ENCODE measurements at regions not wholly inside any gene's neighbourhood (a gene's known extent, or its start where the extent isn't known, plus 50 kb on each side); places are given as distances from the start of the nearest gene placed in this dataset.

DNA sequence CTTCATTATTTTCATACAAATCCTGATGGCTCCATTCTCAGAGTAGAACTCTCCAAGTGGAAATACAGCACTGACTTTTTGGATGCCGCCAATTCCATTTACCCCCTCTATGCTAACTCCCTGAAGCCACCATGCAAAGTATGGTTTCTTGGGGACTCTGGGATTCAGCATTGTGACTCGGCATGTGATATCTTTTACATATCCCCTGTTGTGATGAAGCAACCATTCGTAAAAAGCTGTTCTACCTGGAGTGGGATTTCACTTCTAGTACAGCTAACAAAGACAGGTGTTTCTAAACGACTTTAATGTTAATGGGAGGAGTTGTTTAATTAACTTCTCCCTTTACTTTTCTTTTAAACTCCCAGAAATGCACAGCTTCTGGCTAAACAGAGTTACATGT lies 533.5 kb downstream of the RBFOX1 start:
- TF ChIP-seq, protein P1, sequence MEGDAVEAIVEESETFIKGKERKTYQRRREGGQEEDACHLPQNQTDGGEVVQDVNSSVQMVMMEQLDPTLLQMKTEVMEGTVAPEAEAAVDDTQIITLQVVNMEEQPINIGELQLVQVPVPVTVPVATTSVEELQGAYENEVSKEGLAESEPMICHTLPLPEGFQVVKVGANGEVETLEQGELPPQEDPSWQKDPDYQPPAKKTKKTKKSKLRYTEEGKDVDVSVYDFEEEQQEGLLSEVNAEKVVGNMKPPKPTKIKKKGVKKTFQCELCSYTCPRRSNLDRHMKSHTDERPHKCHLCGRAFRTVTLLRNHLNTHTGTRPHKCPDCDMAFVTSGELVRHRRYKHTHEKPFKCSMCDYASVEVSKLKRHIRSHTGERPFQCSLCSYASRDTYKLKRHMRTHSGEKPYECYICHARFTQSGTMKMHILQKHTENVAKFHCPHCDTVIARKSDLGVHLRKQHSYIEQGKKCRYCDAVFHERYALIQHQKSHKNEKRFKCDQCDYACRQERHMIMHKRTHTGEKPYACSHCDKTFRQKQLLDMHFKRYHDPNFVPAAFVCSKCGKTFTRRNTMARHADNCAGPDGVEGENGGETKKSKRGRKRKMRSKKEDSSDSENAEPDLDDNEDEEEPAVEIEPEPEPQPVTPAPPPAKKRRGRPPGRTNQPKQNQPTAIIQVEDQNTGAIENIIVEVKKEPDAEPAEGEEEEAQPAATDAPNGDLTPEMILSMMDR (conservative IDR thresholded peaks at IDR 0.05; ENCODE audit: low read depth in 2 of 2): no peak
- TF ChIP-seq EZH2 (IDR thresholded peaks at IDR 0.05; ENCODE audit: low read depth, unreplicated experiment) (no peak), ZNF114 (CRISPR knock-in tag; IDR thresholded peaks at IDR 0.05) (no peak), EZH2phosphoT487 (IDR thresholded peaks at IDR 0.05; ENCODE audit: unreplicated experiment) (no peak), POLR2AphosphoS5 (IDR thresholded peaks at IDR 0.05; ENCODE audit: low read depth) (no peak), STAT1 (IDR thresholded peaks at IDR 0.05; ENCODE audit: unreplicated experiment) (no peak), JUNB (IDR thresholded peaks at IDR 0.05; ENCODE audit: unreplicated experiment) (no peak)
- TF ChIP-seq, protein P2, sequence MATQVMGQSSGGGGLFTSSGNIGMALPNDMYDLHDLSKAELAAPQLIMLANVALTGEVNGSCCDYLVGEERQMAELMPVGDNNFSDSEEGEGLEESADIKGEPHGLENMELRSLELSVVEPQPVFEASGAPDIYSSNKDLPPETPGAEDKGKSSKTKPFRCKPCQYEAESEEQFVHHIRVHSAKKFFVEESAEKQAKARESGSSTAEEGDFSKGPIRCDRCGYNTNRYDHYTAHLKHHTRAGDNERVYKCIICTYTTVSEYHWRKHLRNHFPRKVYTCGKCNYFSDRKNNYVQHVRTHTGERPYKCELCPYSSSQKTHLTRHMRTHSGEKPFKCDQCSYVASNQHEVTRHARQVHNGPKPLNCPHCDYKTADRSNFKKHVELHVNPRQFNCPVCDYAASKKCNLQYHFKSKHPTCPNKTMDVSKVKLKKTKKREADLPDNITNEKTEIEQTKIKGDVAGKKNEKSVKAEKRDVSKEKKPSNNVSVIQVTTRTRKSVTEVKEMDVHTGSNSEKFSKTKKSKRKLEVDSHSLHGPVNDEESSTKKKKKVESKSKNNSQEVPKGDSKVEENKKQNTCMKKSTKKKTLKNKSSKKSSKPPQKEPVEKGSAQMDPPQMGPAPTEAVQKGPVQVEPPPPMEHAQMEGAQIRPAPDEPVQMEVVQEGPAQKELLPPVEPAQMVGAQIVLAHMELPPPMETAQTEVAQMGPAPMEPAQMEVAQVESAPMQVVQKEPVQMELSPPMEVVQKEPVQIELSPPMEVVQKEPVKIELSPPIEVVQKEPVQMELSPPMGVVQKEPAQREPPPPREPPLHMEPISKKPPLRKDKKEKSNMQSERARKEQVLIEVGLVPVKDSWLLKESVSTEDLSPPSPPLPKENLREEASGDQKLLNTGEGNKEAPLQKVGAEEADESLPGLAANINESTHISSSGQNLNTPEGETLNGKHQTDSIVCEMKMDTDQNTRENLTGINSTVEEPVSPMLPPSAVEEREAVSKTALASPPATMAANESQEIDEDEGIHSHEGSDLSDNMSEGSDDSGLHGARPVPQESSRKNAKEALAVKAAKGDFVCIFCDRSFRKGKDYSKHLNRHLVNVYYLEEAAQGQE (IDR thresholded peaks at IDR 0.05; ENCODE audit: unreplicated experiment): no peak
- TF ChIP-seq, protein P3, sequence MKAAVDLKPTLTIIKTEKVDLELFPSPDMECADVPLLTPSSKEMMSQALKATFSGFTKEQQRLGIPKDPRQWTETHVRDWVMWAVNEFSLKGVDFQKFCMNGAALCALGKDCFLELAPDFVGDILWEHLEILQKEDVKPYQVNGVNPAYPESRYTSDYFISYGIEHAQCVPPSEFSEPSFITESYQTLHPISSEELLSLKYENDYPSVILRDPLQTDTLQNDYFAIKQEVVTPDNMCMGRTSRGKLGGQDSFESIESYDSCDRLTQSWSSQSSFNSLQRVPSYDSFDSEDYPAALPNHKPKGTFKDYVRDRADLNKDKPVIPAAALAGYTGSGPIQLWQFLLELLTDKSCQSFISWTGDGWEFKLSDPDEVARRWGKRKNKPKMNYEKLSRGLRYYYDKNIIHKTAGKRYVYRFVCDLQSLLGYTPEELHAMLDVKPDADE (IDR thresholded peaks at IDR 0.05): no peak

Measured in GM23338 (cell line).